ENCODE measurements at regions not wholly inside any gene's neighbourhood (a gene's known extent, or its start where the extent isn't known, plus 50 kb on each side); places are given as distances from the start of the nearest gene placed in this dataset.
"Not testable (repeated sequence)": the region's sequence is repeated elsewhere in the genome, so short reads cannot be mapped to it uniquely, and the experiment has no call there.

DNA sequence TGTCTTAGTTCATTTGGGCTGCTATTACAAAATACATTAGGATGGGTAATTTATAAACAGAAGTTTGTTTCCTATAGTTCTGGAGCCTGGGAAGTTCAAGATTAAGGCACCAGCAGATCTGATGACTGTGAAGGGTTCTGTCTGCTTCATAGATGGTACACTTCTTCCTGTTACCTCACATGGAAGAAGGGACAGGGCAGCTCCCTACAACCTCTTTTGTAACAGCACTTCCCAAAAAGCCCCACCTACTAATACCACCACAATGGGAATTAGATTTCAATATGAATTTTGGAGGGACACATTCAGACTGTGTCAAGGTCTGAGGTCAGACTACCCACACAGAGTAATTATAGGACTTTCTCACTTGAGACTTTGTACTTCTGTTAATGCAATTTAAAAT lies 260.3 kb downstream of the ARHGAP12 start:
- TF ChIP-seq JUND (IDR thresholded peaks at IDR 0.05; ENCODE audit: low read depth), result no peak
- DNase-seq (ENCODE audit: low read depth in 1 of 2, low spot score in 1 of 2), result no peak
- in situ Hi-C loops (cut with HindIII; ENCODE audit: low pct_unique_long_range_greater_than_20kb, low sequenced_read_pairs), result no loop called here

DNA sequence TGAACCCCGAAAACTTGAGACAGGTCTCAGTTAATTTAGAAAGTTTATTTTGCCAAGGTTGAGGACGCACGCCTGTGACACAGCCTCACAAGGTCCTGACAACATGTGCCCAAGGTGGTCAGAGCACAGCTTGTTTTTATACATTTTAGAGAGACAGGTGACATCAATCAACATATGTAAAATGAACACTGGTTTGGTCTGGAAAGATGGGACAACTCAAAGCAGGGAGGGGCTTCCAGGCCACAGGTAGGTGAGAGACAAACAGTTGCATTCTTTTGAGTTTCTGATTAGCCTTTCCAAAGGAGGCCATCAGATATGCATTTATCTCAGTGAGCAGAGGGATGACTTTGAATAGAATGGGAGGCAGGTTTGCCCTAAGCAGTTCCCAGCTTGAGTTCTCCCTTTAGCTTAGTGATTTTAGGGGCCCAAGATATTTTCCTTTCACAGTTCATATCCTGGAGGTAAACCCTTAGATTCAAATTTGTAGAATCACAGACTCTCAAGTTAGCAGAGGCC lies 262.8 kb downstream of the ARHGAP12 start:
- in situ Hi-C loops (cut with HindIII; ENCODE audit: low pct_unique_long_range_greater_than_20kb, low sequenced_read_pairs), result not testable (repeated sequence)

DNA sequence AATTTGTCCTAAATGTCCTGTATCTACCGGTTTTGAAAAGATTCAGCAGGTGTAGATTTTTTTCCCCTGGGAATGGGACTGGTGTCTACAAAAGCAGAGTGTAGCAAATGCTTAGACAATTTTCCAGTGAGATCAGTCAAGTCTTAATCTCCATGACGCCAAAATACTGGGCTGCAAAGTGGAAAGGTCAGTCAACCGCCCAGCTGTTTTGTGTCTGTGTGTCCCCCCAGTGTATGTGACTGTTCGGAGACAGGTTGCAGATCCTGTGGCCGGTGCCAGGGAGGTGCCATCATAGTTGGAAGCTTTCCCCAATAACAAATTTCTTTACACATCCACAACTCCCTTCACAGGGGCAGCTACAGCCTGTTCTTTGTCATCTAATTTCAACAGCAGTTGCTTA lies 263.8 kb downstream of the ARHGAP12 start:
- no peak for TF ChIP-seq JUND (IDR thresholded peaks at IDR 0.05; ENCODE audit: low read depth)
- DNase-seq (ENCODE audit: low read depth in 1 of 2, low spot score in 1 of 2), result no peak
- in situ Hi-C loops (cut with HindIII; ENCODE audit: low pct_unique_long_range_greater_than_20kb, low sequenced_read_pairs), result no loop called here

More for the DNA sequence above, 262.8 kb downstream of the ARHGAP12 start:
- not testable (repeated sequence) for DNase-seq (ENCODE audit: low read depth in 1 of 2, low spot score in 1 of 2)

DNA sequence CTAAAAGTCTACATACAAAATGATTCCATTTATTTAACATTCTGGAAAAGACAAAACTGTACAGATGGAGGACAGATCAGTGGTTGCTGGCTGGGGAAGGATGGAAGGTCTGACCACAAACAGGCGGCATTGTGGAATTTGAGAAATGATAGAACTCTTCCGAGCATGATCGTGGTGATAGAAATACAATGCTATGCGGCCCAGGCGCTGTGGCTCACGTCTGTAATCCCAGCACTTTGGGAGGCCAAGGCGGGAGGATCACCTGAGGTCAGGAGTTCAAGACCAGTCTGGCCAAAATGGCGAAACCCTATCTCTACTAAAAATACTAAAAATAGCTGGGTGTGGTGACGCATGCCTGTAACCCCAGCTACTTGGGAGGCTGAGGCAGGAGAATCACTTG lies 264.6 kb downstream of the ARHGAP12 start:
- in situ Hi-C loops (cut with HindIII; ENCODE audit: low pct_unique_long_range_greater_than_20kb, low sequenced_read_pairs); DNase-seq (ENCODE audit: low read depth in 1 of 2, low spot score in 1 of 2): not testable (repeated sequence)

DNA sequence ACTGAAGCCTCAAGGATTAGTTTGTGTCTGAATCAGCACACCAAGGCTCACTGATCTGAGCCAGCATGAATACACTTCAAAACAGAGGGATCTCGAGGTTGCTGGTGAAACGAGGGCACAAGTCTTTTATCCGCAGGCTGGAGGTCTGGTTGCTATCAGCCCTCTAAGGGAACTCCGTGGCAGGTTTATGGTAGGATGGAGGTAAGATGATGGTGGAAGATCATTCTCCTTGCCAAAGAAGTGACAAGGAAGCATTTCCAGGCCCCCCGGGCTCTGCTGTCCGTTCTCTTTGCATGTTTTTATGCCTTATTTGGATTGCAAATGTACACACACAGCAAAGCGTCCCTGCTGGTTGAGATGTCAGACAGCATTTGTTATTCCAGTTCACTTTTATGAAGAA lies 268.3 kb downstream of the ARHGAP12 start:
- no peak for TF ChIP-seq JUND (IDR thresholded peaks at IDR 0.05; ENCODE audit: low read depth)
- in situ Hi-C loops (cut with HindIII; ENCODE audit: low pct_unique_long_range_greater_than_20kb, low sequenced_read_pairs), result no loop called here
- DNase-seq (ENCODE audit: low read depth in 1 of 2, low spot score in 1 of 2), result no peak

DNA sequence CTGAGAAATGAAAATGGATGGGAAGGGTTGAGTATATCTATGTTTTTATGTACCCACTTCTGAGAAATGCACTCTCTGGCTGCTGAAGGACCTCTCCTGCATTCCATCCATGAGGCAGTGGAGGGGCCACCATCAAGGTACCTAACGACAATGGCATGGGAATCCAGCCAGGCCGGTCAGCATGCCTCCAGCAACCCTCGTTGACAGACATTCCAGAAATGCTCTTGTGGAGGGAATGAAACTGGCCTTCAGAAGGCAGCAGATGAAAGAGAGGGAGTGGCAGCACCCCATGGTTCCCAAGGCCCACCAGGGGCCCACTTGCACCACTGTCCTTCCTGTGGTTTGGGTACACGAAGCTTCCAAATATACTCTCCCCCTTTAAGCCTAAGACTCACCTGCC lies 269.0 kb downstream of the ARHGAP12 start:
- no peak for DNase-seq (ENCODE audit: low read depth in 1 of 2, low spot score in 1 of 2)
- in situ Hi-C loops (cut with HindIII; ENCODE audit: low pct_unique_long_range_greater_than_20kb, low sequenced_read_pairs), result no loop called here
- no peak for TF ChIP-seq JUND (IDR thresholded peaks at IDR 0.05; ENCODE audit: low read depth)

DNA sequence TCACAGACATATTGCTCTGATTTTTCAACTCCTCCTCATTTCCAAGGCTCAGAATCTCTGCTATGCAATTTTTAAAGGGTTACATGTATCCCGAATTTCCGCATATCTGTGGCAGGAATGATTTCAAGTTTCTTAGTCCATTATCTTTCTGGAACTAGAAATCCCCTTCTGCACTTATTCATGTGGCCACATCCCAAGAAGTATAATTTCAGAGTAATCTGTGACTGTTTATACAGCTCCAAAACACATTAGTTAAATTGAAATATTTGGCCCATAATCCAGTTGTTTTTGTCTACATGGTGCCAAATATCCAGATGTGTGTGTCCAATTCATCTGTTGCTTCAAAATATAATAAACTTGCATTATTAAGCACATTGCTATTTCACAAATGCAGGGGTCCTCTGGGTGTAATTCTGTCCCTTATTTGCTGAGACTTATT lies 271.2 kb downstream of the ARHGAP12 start:
- in situ Hi-C loops (cut with HindIII; ENCODE audit: low pct_unique_long_range_greater_than_20kb, low sequenced_read_pairs), result no loop called here
- TF ChIP-seq JUND (IDR thresholded peaks at IDR 0.05; ENCODE audit: low read depth), result no peak
- no peak for DNase-seq (ENCODE audit: low read depth in 1 of 2, low spot score in 1 of 2)

DNA sequence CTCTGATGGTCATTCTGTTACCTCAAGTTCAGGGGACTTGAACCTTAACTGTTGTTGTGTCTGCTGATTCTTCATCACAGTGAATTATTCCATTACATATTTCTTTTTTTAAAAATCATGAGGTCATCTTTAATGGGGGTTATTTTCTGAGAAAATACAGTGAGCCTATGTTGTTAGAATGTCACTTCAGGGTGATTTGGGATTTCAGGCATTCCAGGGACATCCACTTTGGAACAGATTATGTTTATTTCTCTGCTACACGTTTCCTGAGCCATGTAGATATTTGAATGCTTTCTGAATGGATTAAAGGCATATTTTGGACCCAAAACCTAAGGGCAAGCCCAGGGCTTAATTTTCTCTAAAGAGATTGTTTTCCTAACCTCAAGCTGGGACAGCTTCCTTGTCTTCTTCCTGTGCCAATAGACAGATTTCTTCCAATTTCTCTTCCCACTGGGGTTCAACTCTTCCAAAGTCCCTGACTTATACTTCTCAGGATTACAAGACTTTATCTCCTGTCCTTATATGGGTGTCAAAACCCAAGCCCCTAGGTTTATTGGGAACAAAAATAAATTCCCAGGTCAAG lies 271.7 kb downstream of the ARHGAP12 start:
- in situ Hi-C loops (cut with HindIII; ENCODE audit: low pct_unique_long_range_greater_than_20kb, low sequenced_read_pairs), result no loop called here
- no peak for DNase-seq (ENCODE audit: low read depth in 1 of 2, low spot score in 1 of 2)
- TF ChIP-seq JUND (IDR thresholded peaks at IDR 0.05; ENCODE audit: low read depth), result no peak

DNA sequence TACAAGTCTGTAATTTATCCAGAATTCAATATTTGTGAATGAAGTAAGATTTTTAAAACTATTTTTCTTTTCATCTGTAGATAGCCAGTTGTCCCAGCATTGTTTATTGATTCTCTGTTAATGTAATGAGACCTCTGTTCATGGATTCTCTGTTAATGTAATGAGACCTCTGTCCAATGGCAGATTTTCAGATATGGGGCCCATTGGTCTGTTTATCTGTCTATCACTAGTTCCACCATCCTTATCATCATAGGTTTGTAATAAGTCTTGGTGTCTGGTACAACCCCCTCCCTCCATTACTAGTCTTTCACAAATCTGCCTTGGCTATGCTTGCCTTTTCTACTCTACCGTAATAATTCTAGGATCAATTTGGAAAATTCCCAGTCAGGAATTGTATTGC lies 276.6 kb downstream of the ARHGAP12 start:
- in situ Hi-C loops (cut with HindIII; ENCODE audit: low pct_unique_long_range_greater_than_20kb, low sequenced_read_pairs), result no loop called here
- TF ChIP-seq JUND (IDR thresholded peaks at IDR 0.05; ENCODE audit: low read depth), result no peak
- no peak for DNase-seq (ENCODE audit: low read depth in 1 of 2, low spot score in 1 of 2)

DNA sequence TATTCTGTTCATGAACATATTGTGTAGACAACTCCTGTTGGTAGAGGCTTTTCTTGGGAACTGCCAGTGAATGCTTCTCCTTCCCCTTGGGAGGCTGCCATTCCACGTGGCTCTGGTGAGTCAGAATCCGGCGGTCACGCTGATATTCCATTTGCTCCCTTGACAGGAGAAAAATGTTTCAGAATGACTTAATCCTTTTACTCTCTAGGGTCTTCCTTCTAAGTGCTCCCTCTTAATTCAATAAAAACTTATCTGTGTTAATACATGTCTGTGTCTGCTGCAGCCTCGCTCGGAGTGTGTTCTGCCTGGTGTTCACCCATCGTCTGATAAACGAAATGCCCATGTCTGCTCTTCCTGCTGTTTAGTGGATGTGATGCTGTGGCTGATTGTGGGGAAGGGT lies 278.6 kb downstream of the ARHGAP12 start:
- no peak for TF ChIP-seq JUND (IDR thresholded peaks at IDR 0.05; ENCODE audit: low read depth)
- no peak for DNase-seq (ENCODE audit: low read depth in 1 of 2, low spot score in 1 of 2)
- in situ Hi-C loops (cut with HindIII; ENCODE audit: low pct_unique_long_range_greater_than_20kb, low sequenced_read_pairs), result no loop called here

DNA sequence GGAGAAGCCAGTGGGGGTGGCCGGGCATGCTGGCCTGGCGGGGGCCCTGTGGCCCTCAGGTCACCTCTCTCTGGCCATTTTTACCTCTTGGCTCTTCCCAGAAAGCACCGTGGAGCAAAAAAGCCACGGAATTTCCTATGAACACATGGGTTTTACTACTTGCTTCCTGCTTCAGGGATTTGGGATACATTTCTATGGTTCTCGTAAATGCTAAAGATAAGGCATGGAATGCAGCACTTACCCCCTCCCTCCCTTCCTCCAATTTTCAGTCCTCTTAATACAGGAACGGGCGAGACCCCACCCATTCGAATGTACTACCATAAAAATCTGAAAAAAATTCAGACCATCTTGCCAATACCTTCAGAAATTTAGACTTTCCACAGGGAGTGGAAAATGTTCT lies 279.7 kb downstream of the ARHGAP12 start:
- TF ChIP-seq JUND (IDR thresholded peaks at IDR 0.05; ENCODE audit: low read depth), result no peak
- in situ Hi-C loops (cut with HindIII; ENCODE audit: low pct_unique_long_range_greater_than_20kb, low sequenced_read_pairs), result no loop called here
- DNase-seq (ENCODE audit: low read depth in 1 of 2, low spot score in 1 of 2), result no peak

DNA sequence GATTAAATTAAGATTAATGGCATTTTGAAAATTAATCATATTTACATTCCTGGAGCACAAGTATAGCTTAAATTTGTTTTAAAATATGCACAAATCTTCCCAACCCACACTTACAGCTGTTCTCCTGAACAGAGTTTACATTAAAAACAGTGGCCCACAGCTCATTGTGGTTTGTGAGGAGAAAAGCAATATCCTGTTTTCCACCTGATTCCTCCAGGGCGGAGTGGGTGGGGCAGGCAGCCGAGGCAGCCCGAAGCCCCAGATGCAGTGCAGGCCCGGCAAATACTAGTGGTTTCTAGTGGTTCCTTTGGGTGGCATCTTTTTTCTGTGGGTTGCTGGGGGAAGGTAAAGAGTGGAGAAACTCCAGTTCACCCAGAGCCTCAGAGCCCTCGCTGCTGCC lies 280.8 kb downstream of the ARHGAP12 start:
- TF ChIP-seq JUND (IDR thresholded peaks at IDR 0.05; ENCODE audit: low read depth), result no peak
- in situ Hi-C loops (cut with HindIII; ENCODE audit: low pct_unique_long_range_greater_than_20kb, low sequenced_read_pairs), result no loop called here
- DNase-seq (ENCODE audit: low read depth in 1 of 2, low spot score in 1 of 2), result no peak

DNA sequence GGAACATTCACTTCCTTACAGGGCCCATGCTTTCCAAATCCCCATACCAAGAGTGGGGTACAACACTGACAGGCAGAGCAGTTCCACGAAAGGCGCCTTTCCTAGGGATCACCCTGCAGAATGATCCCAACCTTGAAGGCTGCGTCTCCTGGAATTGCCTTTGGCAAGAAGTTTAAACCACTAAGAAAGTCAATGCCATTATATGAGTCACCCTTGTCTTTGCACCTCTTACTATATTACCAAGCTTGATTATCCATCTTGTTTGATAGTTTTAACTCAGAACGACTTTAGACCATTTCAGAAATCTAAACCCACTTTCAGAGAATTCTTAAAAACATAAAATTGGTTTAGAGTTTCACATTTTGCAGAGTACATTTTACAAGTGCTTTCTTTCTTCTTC lies 282.1 kb downstream of the ARHGAP12 start:
- DNase-seq (ENCODE audit: low read depth in 1 of 2, low spot score in 1 of 2), result no peak
- in situ Hi-C loops (cut with HindIII; ENCODE audit: low pct_unique_long_range_greater_than_20kb, low sequenced_read_pairs), result no loop called here
- no peak for TF ChIP-seq JUND (IDR thresholded peaks at IDR 0.05; ENCODE audit: low read depth)

DNA sequence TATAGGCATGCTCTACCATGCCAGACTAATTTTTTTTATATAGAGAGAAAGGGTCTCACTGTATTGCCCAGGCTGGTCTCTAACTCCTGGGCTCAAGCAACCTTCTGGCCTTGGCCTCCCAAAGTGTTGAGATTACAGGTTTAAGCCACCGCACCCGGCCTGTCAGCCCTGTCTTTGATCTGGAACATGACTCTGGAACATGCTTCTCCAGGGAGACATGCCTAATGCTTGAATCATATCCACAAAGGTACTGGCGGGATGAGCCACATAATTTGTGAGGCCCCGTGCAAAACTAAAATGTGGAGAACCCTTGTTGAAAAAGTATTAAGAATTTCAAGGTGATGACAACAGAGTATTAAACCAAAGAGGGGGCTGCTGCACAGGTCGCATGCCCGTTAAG lies 282.8 kb downstream of the ARHGAP12 start:
- no peak for TF ChIP-seq JUND (IDR thresholded peaks at IDR 0.05; ENCODE audit: low read depth)
- DNase-seq (ENCODE audit: low read depth in 1 of 2, low spot score in 1 of 2), result no peak
- in situ Hi-C loops (cut with HindIII; ENCODE audit: low pct_unique_long_range_greater_than_20kb, low sequenced_read_pairs), result no loop called here
